Fibroblast of mammary gland (primary cell): ENCODE measurements at regions not wholly inside any gene's neighbourhood (a gene's known extent, or its start where the extent isn't known, plus 50 kb on each side); places are given as distances from the start of the nearest gene placed in this dataset.
A peak's percentile ranks its signal among the peaks of the same experiment; 100 is the strongest.

ENCODE experiments used
- DNase-seq: peaks from one replicate; pipeline ENCODE4 v3.0.0-alpha.2; 2010; ENCODE audit warnings: low read depth
- H3K4me3 ChIP-seq: 2 replicates; pipeline ENCODE4 v1.5.1; 2011; ENCODE audit warnings: low read depth, mild to moderate bottlenecking, low read length, moderate library complexity; ENCODE audit not compliant: control insufficient read depth
- CTCF ChIP-seq: conservative IDR thresholded peaks from 2 replicates; pipeline ENCODE4 v1.5.1; 2011; ENCODE audit warnings: low read depth, low read length, inconsistent platforms; ENCODE audit not compliant: control insufficient read depth, insufficient read depth

DNA sequence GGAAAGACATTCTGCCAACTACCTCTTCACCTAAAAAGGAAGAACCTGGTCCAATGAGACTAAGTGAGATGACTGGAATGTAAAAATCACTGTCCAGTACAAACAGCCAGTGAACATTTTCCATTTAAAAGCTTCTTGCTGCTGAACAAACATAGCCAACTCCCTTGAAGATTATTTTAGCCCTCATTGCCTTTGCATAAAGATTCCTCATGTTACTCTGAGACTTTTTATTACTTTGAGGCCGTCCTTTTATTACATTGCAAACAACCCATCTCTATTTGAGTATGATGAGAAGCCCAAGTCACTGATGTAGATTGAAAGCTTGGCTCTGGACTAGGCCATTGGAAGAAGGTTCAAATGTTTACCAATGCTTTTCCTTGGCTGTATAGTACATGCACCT is 649.8 kb downstream of the CETN3 start:
- no peak overlapping the region for H3K4me3 ChIP-seq
- DNase-seq = no peak
- no peak for TF ChIP-seq CTCF

- TF ChIP-seq CTCF = no peak
- no peak overlapping the region for H3K4me3 ChIP-seq
- DNase-seq = no peak
Measured at GRCh38 chr5:89758146-89758545, 651.4 kb downstream of the CETN3 start.

DNA sequence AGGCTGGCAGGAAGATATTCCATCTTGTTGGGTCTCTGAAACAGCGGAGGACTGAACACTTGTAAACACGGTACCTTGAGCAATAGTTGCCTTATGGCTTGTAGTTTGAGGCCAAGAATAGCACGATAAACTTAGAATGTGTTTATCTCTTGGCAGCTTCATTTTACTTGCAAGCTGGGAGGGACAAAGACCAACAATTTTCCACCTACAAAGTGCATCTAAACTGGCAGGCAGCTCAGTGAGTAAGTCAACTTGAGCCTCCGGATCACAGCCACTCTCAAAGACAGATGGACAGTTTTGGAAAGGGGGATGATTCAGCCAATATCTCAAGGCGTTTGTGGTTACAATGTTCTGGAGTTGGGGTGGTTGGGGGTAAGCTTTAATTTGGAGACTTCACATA is 652.6 kb downstream of the CETN3 start:
- TF ChIP-seq CTCF = no peak
- DNase-seq = peak; percentile 6
- no peak overlapping the region for H3K4me3 ChIP-seq

DNA sequence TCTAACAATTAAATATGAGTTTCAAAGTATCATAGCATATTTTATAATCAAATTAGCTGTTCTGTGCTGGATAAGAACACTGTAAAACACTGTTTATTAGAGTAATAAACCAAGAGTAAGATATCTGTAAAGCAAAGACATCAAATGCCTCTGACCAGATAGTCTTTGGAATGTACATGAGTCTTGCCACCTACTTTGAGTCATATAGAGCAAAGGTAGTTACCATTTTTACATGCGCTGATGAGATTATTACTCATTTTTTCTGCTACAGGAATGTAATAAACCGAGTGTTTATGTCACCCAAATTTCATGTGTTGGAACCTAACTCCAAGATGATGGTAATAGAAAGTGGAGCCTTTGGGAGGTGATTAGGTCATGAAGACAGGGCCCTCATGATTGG is 654.5 kb downstream of the CETN3 start:
- TF ChIP-seq CTCF = no peak
- DNase-seq = no peak
- no peak overlapping the region for H3K4me3 ChIP-seq

DNA sequence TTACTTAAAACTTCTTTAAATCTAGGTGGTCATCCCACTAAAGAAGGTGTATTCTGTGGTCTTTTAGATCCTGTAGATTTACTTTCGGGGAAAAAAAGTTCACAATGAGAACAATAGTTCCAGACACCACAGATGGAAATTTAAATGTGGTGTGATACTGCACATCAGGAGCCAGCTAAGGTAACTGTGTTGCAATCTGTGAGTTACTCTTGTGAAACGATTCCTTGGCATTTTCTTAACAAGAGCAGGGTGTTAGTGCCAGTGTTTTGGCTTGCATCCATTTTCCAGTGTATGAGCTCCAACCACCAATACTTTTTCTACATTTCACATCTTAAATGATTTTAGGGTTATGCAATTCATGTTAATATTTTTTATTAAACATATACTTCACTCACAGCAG is 674.5 kb downstream of the CETN3 start:
- DNase-seq = peak; percentile 5
- no peak for TF ChIP-seq CTCF
- no peak overlapping the region for H3K4me3 ChIP-seq

- DNase-seq = no peak
- H3K4me3 ChIP-seq = no peak overlapping the region
- no peak for TF ChIP-seq CTCF
Measured at GRCh38 chr5:89733772-89734171, 675.8 kb downstream of the CETN3 start.

DNA sequence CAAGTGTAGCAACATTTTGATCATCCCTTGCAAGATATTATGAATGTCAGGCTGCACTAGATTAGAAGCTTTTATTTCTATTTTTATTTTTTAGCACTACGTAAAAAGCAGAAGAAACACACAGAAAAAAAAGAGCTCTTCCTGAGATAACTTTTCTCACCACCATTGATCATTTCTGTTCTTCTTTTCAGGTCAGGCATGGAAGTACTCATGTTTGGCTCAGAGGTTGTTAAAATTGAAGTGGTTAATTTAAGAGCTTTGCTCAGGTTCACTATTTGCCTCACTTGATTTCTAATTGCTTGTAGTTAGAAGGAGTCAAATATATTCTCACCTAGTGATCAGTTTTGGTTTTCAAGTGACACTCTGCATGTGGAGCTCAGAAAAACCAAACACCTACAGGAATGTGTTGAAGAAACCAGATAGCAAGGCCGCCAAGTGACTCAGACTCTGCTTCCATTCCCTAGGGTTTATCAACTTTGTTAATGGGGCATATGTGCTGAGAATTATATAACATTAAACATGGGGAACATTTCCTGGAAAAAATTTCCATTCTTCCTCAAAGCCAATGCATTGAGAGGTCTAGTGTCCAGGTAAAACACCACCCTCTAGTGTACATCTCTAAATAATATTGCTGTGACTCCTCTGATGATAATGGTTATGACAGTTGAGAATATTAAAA is 679.8 kb downstream of the CETN3 start:
- TF ChIP-seq CTCF = peak; percentile 23
- peak; percentile 7 for DNase-seq
- H3K4me3 ChIP-seq = no peak overlapping the region
